HFFc6 (cell line): ENCODE measurements at regions not wholly inside any gene's neighbourhood (a gene's known extent, or its start where the extent isn't known, plus 50 kb on each side); places are given as distances from the start of the nearest gene placed in this dataset.

ENCODE experiments used
- DNase-seq: peaks from one replicate; pipeline ENCODE4 v3.0.0-alpha.2; 2018
- H3K27ac Mint-ChIP-seq: 2 replicates; pipeline ENCODE4 v1.8.0; 2020; ENCODE audit warnings: mild to moderate bottlenecking, mixed read lengths
- H3K27me3 Mint-ChIP-seq: 2 replicates; pipeline ENCODE4 v1.8.0; 2021; ENCODE audit warnings: mild to moderate bottlenecking, moderate library complexity, mixed read lengths; ENCODE audit not compliant: insufficient read depth
- H3K36me3 Mint-ChIP-seq: 2 replicates; pipeline ENCODE4 v1.8.0; 2021; ENCODE audit warnings: low read depth, mixed read lengths
- H3K4me1 Mint-ChIP-seq: 2 replicates; pipeline ENCODE4 v1.8.0; 2020; ENCODE audit warnings: low read depth, mixed read lengths
- H3K4me3 Mint-ChIP-seq: 2 replicates; pipeline ENCODE4 v1.8.0; 2020; ENCODE audit warnings: mild to moderate bottlenecking, moderate library complexity, mixed read lengths
- H3K9me3 Mint-ChIP-seq: 2 replicates; pipeline ENCODE4 v1.8.0; 2020; ENCODE audit warnings: mild to moderate bottlenecking, mixed read lengths
- CTCF ChIP-seq: fragments of 200-600 bp; sonication (generic); IDR thresholded peaks from 2 replicates; pipeline ENCODE4 v1.5.0; 2021; ENCODE audit warnings: antibody characterized with exemption, mild to moderate bottlenecking

- DNase-seq, result no peak
- H3K4me1 Mint-ChIP-seq, result peaks cover 22% of the 10 kb centered on the region
- H3K27me3 Mint-ChIP-seq, result peaks cover 28% of the 10 kb centered on the region
- H3K27ac Mint-ChIP-seq, result no peak overlapping the region
- no peaks in the 10 kb centered on the region for H3K9me3 Mint-ChIP-seq
- TF ChIP-seq CTCF, result no peak
- no peaks in the 10 kb centered on the region for H3K36me3 Mint-ChIP-seq
- no peak overlapping the region for H3K4me3 Mint-ChIP-seq
Measured at GRCh38 chr4:138889216-138889615, 126.4 kb upstream of the NOCT start.

DNA sequence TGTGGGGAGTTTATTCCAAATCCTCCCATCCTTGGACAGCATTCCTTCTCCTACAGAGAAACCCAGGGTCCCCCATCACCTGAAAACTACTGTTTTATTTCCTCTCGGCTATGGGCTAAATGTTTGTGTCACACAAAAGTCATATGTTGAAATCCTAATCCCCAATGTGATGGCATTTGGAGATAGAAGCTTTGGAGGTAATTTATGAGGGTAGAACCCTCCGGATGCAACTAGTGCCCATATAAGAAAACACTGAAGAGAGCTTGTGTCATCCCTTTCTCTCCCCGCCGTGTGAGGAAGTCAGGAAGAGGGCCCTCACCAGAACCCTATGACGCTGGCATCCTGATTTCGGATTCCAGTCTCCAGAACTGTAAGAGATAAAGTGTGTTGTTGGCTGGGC is 127.8 kb upstream of the NOCT start:
- H3K9me3 Mint-ChIP-seq, result no peaks in the 10 kb centered on the region
- H3K4me3 Mint-ChIP-seq, result no peak overlapping the region
- no peaks in the 10 kb centered on the region for H3K36me3 Mint-ChIP-seq
- H3K27ac Mint-ChIP-seq, result no peak overlapping the region
- TF ChIP-seq CTCF, result no peak
- DNase-seq, result no peak
- H3K27me3 Mint-ChIP-seq, result peaks cover 34% of the 10 kb centered on the region
- peaks cover 12% of the 10 kb centered on the region for H3K4me1 Mint-ChIP-seq

GRCh38 chr4:138887341-138887740 is 128.2 kb upstream of the NOCT start:
- peaks cover 34% of the 10 kb centered on the region for H3K27me3 Mint-ChIP-seq
- no peaks in the 10 kb centered on the region for H3K9me3 Mint-ChIP-seq
- peaks cover 8% of the 10 kb centered on the region for H3K4me1 Mint-ChIP-seq
- H3K27ac Mint-ChIP-seq, result no peak overlapping the region
- no peak for DNase-seq
- H3K36me3 Mint-ChIP-seq, result no peaks in the 10 kb centered on the region
- H3K4me3 Mint-ChIP-seq, result no peak overlapping the region
- TF ChIP-seq CTCF, result no peak

DNA sequence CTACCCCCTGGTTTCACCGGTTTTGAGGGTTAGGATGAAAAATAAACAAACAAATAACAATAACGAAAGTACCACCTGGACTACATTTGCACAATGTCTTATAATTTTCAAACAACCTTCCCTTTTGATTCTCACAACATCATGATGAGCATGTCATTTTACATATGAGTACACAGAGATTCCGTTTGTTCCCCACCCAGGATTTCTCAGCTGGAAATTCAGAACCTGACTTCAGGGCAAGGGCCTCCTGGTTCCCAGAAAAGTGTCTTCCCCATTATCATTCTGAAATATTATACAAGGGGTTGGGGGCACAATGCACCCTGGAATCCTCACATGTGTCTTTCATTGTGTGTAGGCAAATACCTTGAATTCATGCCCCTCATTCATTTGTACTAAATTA is 135.8 kb upstream of the NOCT start:
- H3K9me3 Mint-ChIP-seq, result no peaks in the 10 kb centered on the region; the same call in 1 of the 2 replicates
- peaks cover 8% of the 10 kb centered on the region for H3K27me3 Mint-ChIP-seq
- no peak overlapping the region for H3K4me3 Mint-ChIP-seq
- no peaks in the 10 kb centered on the region for H3K36me3 Mint-ChIP-seq
- DNase-seq, result no peak
- TF ChIP-seq CTCF, result no peak
- H3K27ac Mint-ChIP-seq, result no peak overlapping the region
- H3K4me1 Mint-ChIP-seq, result peaks cover 17% of the 10 kb centered on the region

- peaks cover 22% of the 10 kb centered on the region for H3K4me1 Mint-ChIP-seq
- H3K9me3 Mint-ChIP-seq, result no peaks in the 10 kb centered on the region; the same call in 1 of the 2 replicates
- TF ChIP-seq CTCF, result no peak
- H3K4me3 Mint-ChIP-seq, result no peak overlapping the region
- DNase-seq, result peak; percentile 73
- H3K27ac Mint-ChIP-seq, result peak overlapping the region; percentile 50; the same call in 1 of the 2 replicates
- H3K36me3 Mint-ChIP-seq, result no peaks in the 10 kb centered on the region
- H3K27me3 Mint-ChIP-seq, result peaks cover 11% of the 10 kb centered on the region; the same call in 1 of the 2 replicates
Measured at GRCh38 chr4:138875891-138876608, 139.5 kb upstream of the NOCT start.
